HCT116 (cell line): ENCODE measurements at regions not wholly inside any gene's neighbourhood (a gene's known extent, or its start where the extent isn't known, plus 50 kb on each side); places are given as distances from the start of the nearest gene placed in this dataset.

Source experiments
- ATAC-seq: fragments of 200-7000 bp; cut with Tn5 transposase; 2 replicates; pipeline ENCODE4 v1.9.1; 2020; ENCODE audit warnings: mild to moderate bottlenecking, moderate library complexity
- BruUV-seq: library from RNA; stranded (reverse); fragments of 400-500 nt; replicated peaks from 2 replicates; lab custom pipeline; 2021; lab: Mats Ljungman, UMichigan
- CTCF ChIA-PET: fragments of 300-600 bp; sonication (Branson Sonifier 250); formaldehyde crosslinking; loops from one replicate; lab custom pipeline; 2021; ENCODE audit warnings: antibody characterized with exemption; lab: Charles Lee
- POLR2A ChIA-PET: fragments of 300-600, 350-600 bp; sonication (Branson Sonifier 250); formaldehyde crosslinking; loops from one replicate; lab custom pipeline; 2021; ENCODE audit warnings: antibody characterized with exemption; lab: Charles Lee
- RAD21 ChIA-PET, 2 experiments: fragments of 300-600 bp; sonication (Branson Sonifier 250); formaldehyde crosslinking; loops; one replicate each; lab custom pipeline; 2023; ENCODE audit warnings: low total read pairs in 2 of 2; ENCODE audit not compliant: uncharacterized antibody in 2 of 2, unreplicated experiment in 2 of 2, low non-redundant PET in 1 of 2; lab: Charles Lee
- DNase-seq: peaks from one replicate; pipeline ENCODE4 v3.0.0-alpha.2; 2010; ENCODE audit warnings: low read depth, low spot score
- H2AFZ ChIP-seq: fragments of 200-600 bp; shearing (Covaris generic), sonication (generic); 2 replicates; pipeline ENCODE4 v1.6.1; 2017; ENCODE audit warnings: low read depth, mixed run types, mixed read lengths, antibody characterized with exemption, low read length; ENCODE audit not compliant: poor library complexity, severe bottlenecking
- H3K27ac ChIP-seq: 2 replicates; pipeline ENCODE4 v1.5.1; 2012; ENCODE audit warnings: low read depth, low read length
- H3K27me3 ChIP-seq: fragments of 200-600 bp; sonication (generic); 2 replicates; pipeline ENCODE4 v1.6.1; 2016; ENCODE audit warnings: mixed run types, low read length, mixed read lengths; ENCODE audit not compliant: insufficient read depth
- H3K36me3 ChIP-seq, 2 experiments: fragments of 200-500 bp in 1 of 2; fragments of 200-600 bp in 1 of 2; sonication (Bioruptor generic) in 1 of 2; sonication (generic) in 1 of 2; 2 replicates each; pipeline versions ENCODE4 v1.5.1 to v1.6.1; 2014 to 2016; ENCODE audit warnings: low read length in 2 of 2, inconsistent platforms in 1 of 2, mixed read lengths in 1 of 2, mixed run types in 1 of 2; ENCODE audit not compliant: insufficient read depth in 2 of 2, control insufficient read depth in 1 of 2
- H3K4me1 ChIP-seq, 2 experiments: fragments of 200-600 bp in 1 of 2; sonication (generic) in 1 of 2; 2 replicates each; pipeline versions ENCODE4 v1.5.1 to v1.6.1; 2012 to 2017; ENCODE audit warnings: low read length in 2 of 2, inconsistent platforms in 1 of 2, mild to moderate bottlenecking in 1 of 2, mixed read lengths in 1 of 2, mixed run types in 1 of 2, moderate library complexity in 1 of 2; ENCODE audit not compliant: insufficient read depth in 2 of 2, control insufficient read depth in 1 of 2
- H3K4me2 ChIP-seq: fragments of 200-600 bp; sonication (generic); 2 replicates; pipeline ENCODE4 v1.6.1; 2017; ENCODE audit warnings: mixed run types, low read length, mixed read lengths
- H3K4me3 ChIP-seq, 2 experiments: fragments of 200-600 bp in 1 of 2; sonication (generic) in 1 of 2; replicated peaks in 1 of 2; 2 replicates each; pipeline ENCODE4 v1.5.1; 2011 to 2016; ENCODE audit warnings: low read length in 2 of 2, control low read depth in 1 of 2, low read depth in 1 of 2, mild to moderate bottlenecking in 1 of 2, mixed read lengths in 1 of 2, mixed run types in 1 of 2
- H3K79me2 ChIP-seq: fragments of 200-600 bp; sonication (generic); 2 replicates; pipeline ENCODE4 v1.6.1; 2017; ENCODE audit warnings: mild to moderate bottlenecking, mixed run types, low read length, moderate library complexity, mixed read lengths; ENCODE audit not compliant: insufficient read depth
- H3K9ac ChIP-seq: fragments of 200-600 bp; sonication (generic); 2 replicates; pipeline ENCODE4 v1.6.1; 2016; ENCODE audit warnings: low read length, mixed read lengths
- H3K9me2 ChIP-seq: fragments of 200-600 bp; sonication (generic), shearing (Covaris generic); 2 replicates; pipeline ENCODE4 v1.6.1; 2017; ENCODE audit warnings: mixed run types, mild to moderate bottlenecking, moderate library complexity; ENCODE audit not compliant: insufficient read depth
- H3K9me3 ChIP-seq, 2 experiments: fragments of 200-500 bp in 1 of 2; fragments of 200-600 bp in 1 of 2; sonication (Bioruptor generic) in 1 of 2; sonication (generic) in 1 of 2; 2 replicates each; pipeline ENCODE4 v1.6.1; 2014 to 2017; ENCODE audit warnings: low read length in 2 of 2, mixed read lengths in 2 of 2, inconsistent platforms in 1 of 2, low read depth in 1 of 2, mild to moderate bottlenecking in 1 of 2, mixed run types in 1 of 2, moderate library complexity in 1 of 2; ENCODE audit not compliant: control insufficient read depth in 1 of 2, insufficient read depth in 1 of 2
- H4K20me1 ChIP-seq: fragments of 200-600 bp; sonication (generic), shearing (Covaris generic); 2 replicates; pipeline ENCODE4 v1.6.1; 2017; ENCODE audit warnings: mixed run types, mild to moderate bottlenecking, moderate library complexity; ENCODE audit not compliant: insufficient read depth
- ATF3 ChIP-seq: IDR thresholded peaks from 2 replicates; pipeline ENCODE4 v1.6.1; 2012
- CTCF ChIP-seq, 3 experiments: fragments of 200-600 bp in 1 of 3; sonication (generic) in 1 of 3; IDR thresholded peaks in 2 of 3; conservative IDR thresholded peaks in 1 of 3; 2 replicates each; pipeline ENCODE4 v1.5.1; 2012 to 2017; ENCODE audit warnings: low read depth in 2 of 3, low read length in 2 of 3, antibody characterized with exemption in 1 of 3, borderline replicate concordance in 1 of 3, control low read depth in 1 of 3, mild to moderate bottlenecking in 1 of 3, mixed read lengths in 1 of 3, mixed run types in 1 of 3, moderate library complexity in 1 of 3; ENCODE audit not compliant: insufficient read depth in 1 of 3
- ELF1 ChIP-seq: IDR thresholded peaks from 2 replicates; pipeline ENCODE4 v1.6.1; 2012; ENCODE audit warnings: low read depth, borderline replicate concordance
- EZH2phosphoT487 ChIP-seq: fragments of 200-600 bp; IDR thresholded peaks from 2 replicates; pipeline ENCODE4 v1.6.1; 2018; ENCODE audit warnings: antibody characterized with exemption, borderline replicate concordance
- FOSL1 ChIP-seq: IDR thresholded peaks from 2 replicates; pipeline ENCODE4 v1.6.1; 2012; ENCODE audit warnings: low read depth
- JUND ChIP-seq: IDR thresholded peaks from 2 replicates; pipeline ENCODE4 v1.6.1; 2012
- POLR2A ChIP-seq: IDR thresholded peaks from 2 replicates; pipeline ENCODE4 v1.7.0; 2011; ENCODE audit warnings: borderline replicate concordance; ENCODE audit not compliant: insufficient read depth, insufficient read length; ENCODE audit errors: extremely low read depth
- POLR2AphosphoS5 ChIP-seq: IDR thresholded peaks from 2 replicates; pipeline ENCODE4 v1.6.1; 2011; ENCODE audit warnings: mild to moderate bottlenecking, low read depth, low read length, moderate library complexity
- RAD21 ChIP-seq: IDR thresholded peaks from 2 replicates; pipeline ENCODE4 v1.6.1; 2012; ENCODE audit warnings: low read depth, mild to moderate bottlenecking
- REST ChIP-seq: IDR thresholded peaks from 2 replicates; pipeline ENCODE4 v1.6.1; 2012; ENCODE audit warnings: low read depth
- SIN3A ChIP-seq: IDR thresholded peaks from 2 replicates; pipeline ENCODE4 v1.6.1; 2012; ENCODE audit warnings: low read depth
- SP1 ChIP-seq: IDR thresholded peaks from 2 replicates; pipeline ENCODE4 v1.6.1; 2012; ENCODE audit warnings: low read depth
- TCF7L2 ChIP-seq: IDR thresholded peaks from 2 replicates; pipeline ENCODE4 v1.7.0; 2011; ENCODE audit warnings: borderline replicate concordance, inconsistent platforms; ENCODE audit not compliant: insufficient read depth, insufficient read length; ENCODE audit errors: extremely low read depth
- ZNF274 ChIP-seq: fragments of 200-500 bp; sonication (Bioruptor generic); IDR thresholded peaks from 2 replicates; pipeline ENCODE4 v1.6.1; 2014; ENCODE audit warnings: mild to moderate bottlenecking, low read depth, low read length, inconsistent platforms
- intact Hi-C: fragments of 100-400 bp; cut with micrococcal nuclease; formaldehyde crosslinking; loops from 2 replicates; pipeline ENCODE4 v1.10.0; 2022
- TF ChIP-seq, protein P1 (sequence below): IDR thresholded peaks from 2 replicates; pipeline ENCODE4 v1.6.1; 2011; ENCODE audit warnings: mild to moderate bottlenecking, low read length, moderate library complexity; ENCODE audit not compliant: insufficient replicate concordance; ENCODE audit errors: extremely low read depth
- TF ChIP-seq, protein P2 (sequence below): IDR thresholded peaks from 2 replicates; pipeline ENCODE4 v1.6.1; 2012

GRCh38 chr1:118828038-118828437, 160.1 kb downstream of the TBX15 start:
- Histone ChIP-seq H3K9ac (no peak overlapping the region), H3K9me2 (no peaks in the 10 kb centered on the region), H3K27ac (no peak overlapping the region), H3K4me3 (no peak overlapping the region), H3K36me3 (no peaks in the 10 kb centered on the region), H3K27me3 (no peaks in the 10 kb centered on the region), H3K9me3 (no peaks in the 10 kb centered on the region), H3K79me2 (no peaks in the 10 kb centered on the region), H3K4me1 (no peaks in the 10 kb centered on the region), H3K4me2 (no peak overlapping the region), H2AFZ (no peak overlapping the region), H4K20me1 (no peaks in the 10 kb centered on the region)
- no peak for DNase-seq
- intact Hi-C loops = no loop called here
- RAD21 ChIA-PET = no interaction called here
- BruUV-seq = no TSS peak
- no peak for ATAC-seq
- TF ChIP-seq ATF3 (no peak), SP1 (no peak), FOSL1 (no peak), POLR2AphosphoS5 (no peak), TCF7L2 (no peak), EZH2phosphoT487 (no peak), REST (no peak), ELF1 (no peak), SIN3A (no peak), RAD21 (no peak), JUND (no peak), CTCF (IDR thresholded peaks at IDR 0.05 in 2 of 3, conservative IDR thresholded peaks at IDR 0.05 in 1 of 3; ENCODE audit: borderline replicate concordance in 1 of 3, insufficient read depth in 1 of 3, low read depth in 2 of 3, low read length in 2 of 3) (no peak), ZNF274 (no peak), POLR2A (no peak)
- TF ChIP-seq, protein P1, sequence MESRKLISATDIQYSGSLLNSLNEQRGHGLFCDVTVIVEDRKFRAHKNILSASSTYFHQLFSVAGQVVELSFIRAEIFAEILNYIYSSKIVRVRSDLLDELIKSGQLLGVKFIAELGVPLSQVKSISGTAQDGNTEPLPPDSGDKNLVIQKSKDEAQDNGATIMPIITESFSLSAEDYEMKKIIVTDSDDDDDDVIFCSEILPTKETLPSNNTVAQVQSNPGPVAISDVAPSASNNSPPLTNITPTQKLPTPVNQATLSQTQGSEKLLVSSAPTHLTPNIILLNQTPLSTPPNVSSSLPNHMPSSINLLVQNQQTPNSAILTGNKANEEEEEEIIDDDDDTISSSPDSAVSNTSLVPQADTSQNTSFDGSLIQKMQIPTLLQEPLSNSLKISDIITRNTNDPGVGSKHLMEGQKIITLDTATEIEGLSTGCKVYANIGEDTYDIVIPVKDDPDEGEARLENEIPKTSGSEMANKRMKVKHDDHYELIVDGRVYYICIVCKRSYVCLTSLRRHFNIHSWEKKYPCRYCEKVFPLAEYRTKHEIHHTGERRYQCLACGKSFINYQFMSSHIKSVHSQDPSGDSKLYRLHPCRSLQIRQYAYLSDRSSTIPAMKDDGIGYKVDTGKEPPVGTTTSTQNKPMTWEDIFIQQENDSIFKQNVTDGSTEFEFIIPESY = no peak
- TF ChIP-seq, protein P2, sequence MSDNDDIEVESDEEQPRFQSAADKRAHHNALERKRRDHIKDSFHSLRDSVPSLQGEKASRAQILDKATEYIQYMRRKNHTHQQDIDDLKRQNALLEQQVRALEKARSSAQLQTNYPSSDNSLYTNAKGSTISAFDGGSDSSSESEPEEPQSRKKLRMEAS = no peak
- POLR2A ChIA-PET = no interaction called here
- CTCF ChIA-PET = no interaction called here
